Kidney epithelial cell (primary cell): ENCODE measurements at regions not wholly inside any gene's neighbourhood (a gene's known extent, or its start where the extent isn't known, plus 50 kb on each side); places are given as distances from the start of the nearest gene placed in this dataset.

Source experiments
- DNase-seq: peaks from one replicate; pipeline ENCODE4 v3.0.0-alpha.2; 2010; ENCODE audit warnings: low read depth
- H3K27me3 ChIP-seq: 2 replicates; pipeline ENCODE4 v1.6.0; 2011; ENCODE audit warnings: low read length; ENCODE audit not compliant: control insufficient read depth, insufficient read depth
- H3K36me3 ChIP-seq: 2 replicates; pipeline ENCODE4 v1.5.1; 2011; ENCODE audit warnings: low read length; ENCODE audit not compliant: control insufficient read depth, insufficient read depth
- H3K4me3 ChIP-seq: 2 replicates; pipeline ENCODE4 v1.5.1; 2011; ENCODE audit warnings: low read depth, mild to moderate bottlenecking, control low read depth, low read length
- CTCF ChIP-seq: IDR thresholded peaks from 2 replicates; pipeline ENCODE4 v1.5.1; 2011; ENCODE audit warnings: mild to moderate bottlenecking, moderate library complexity, low read length, control low read depth, inconsistent platforms; ENCODE audit not compliant: insufficient read depth, poor library complexity, severe bottlenecking

- H3K36me3 ChIP-seq, result peaks cover 2% of the 10 kb centered on the region
- H3K4me3 ChIP-seq, result no peak overlapping the region
- DNase-seq, result no peak
- no peaks in the 10 kb centered on the region for H3K27me3 ChIP-seq
- no peak for TF ChIP-seq CTCF
These were observed 379.8 kb upstream of the PRICKLE1 start for GRCh38 chr12:42969355-42969754.

GRCh38 chr12:42968426-42968825 lies 378.9 kb upstream of the PRICKLE1 start:
- Histone ChIP-seq H3K36me3 (peaks cover 2% of the 10 kb centered on the region), H3K4me3 (no peak overlapping the region), H3K27me3 (no peaks in the 10 kb centered on the region)
- no peak for DNase-seq
- TF ChIP-seq CTCF, result no peak

- Histone ChIP-seq H3K27me3 (no peaks in the 10 kb centered on the region), H3K4me3 (no peak overlapping the region), H3K36me3 (peaks cover 2% of the 10 kb centered on the region)
- TF ChIP-seq CTCF, result no peak
- DNase-seq, result no peak
These were observed 378.3 kb upstream of the PRICKLE1 start for GRCh38 chr12:42967850-42968249.

- Histone ChIP-seq H3K36me3 (peaks cover 2% of the 10 kb centered on the region), H3K27me3 (no peaks in the 10 kb centered on the region), H3K4me3 (no peak overlapping the region)
- TF ChIP-seq CTCF, result no peak
- no peak for DNase-seq
These were observed 374.4 kb upstream of the PRICKLE1 start for GRCh38 chr12:42963988-42964387.

GRCh38 chr12:42962384-42962783 lies 372.8 kb upstream of the PRICKLE1 start:
- Histone ChIP-seq H3K27me3 (no peaks in the 10 kb centered on the region), H3K36me3 (peaks cover 2% of the 10 kb centered on the region), H3K4me3 (no peak overlapping the region)
- no peak for TF ChIP-seq CTCF
- no peak for DNase-seq

- peak; percentile 96 for DNase-seq
- TF ChIP-seq CTCF, result no peak
- H3K36me3 ChIP-seq, result peaks cover 2% of the 10 kb centered on the region
- H3K27me3 ChIP-seq, result no peaks in the 10 kb centered on the region
- H3K4me3 ChIP-seq, result no peak overlapping the region
These were observed 371.8 kb upstream of the PRICKLE1 start for GRCh38 chr12:42961395-42961794.
